GM21723 (cell line): ENCODE measurements at regions not wholly inside any gene's neighbourhood (a gene's known extent, or its start where the extent isn't known, plus 50 kb on each side); places are given as distances from the start of the nearest gene placed in this dataset.

Experiments
- ATAC-seq: cut with Tn5 transposase; IDR thresholded peaks from one replicate; pipeline ENCODE4 v1.9.1; 2021; ENCODE audit warnings: mild to moderate bottlenecking, moderate library complexity; ENCODE audit not compliant: unreplicated experiment

GRCh38 chr18:10032331-10033015 is 118.7 kb downstream of the VAPA start:
- no peak for ATAC-seq

GRCh38 chr18:10033016-10033399 is 119.2 kb downstream of the VAPA start:
- ATAC-seq = no peak

- ATAC-seq = no peak
These were observed 121.6 kb downstream of the VAPA start for GRCh38 chr18:10035281-10035991.

- no peak for ATAC-seq
These were observed 122.7 kb downstream of the VAPA start for GRCh38 chr18:10036479-10036878.

GRCh38 chr18:10037181-10037580 is 123.4 kb downstream of the VAPA start:
- no peak for ATAC-seq

GRCh38 chr18:10038268-10038667 is 124.5 kb downstream of the VAPA start:
- ATAC-seq = no peak

GRCh38 chr18:10040287-10041011 is 126.6 kb downstream of the VAPA start:
- ATAC-seq = no peak

GRCh38 chr18:10041180-10041579 is 127.4 kb downstream of the VAPA start:
- ATAC-seq = no peak

- no peak for ATAC-seq
These were observed 128.7 kb downstream of the VAPA start for GRCh38 chr18:10042492-10042891.

GRCh38 chr18:10044054-10044453 is 130.2 kb downstream of the VAPA start:
- ATAC-seq = no peak

- no peak for ATAC-seq
These were observed 131.6 kb downstream of the VAPA start for GRCh38 chr18:10045296-10045891.

- ATAC-seq = no peak
These were observed 132.5 kb downstream of the VAPA start for GRCh38 chr18:10046178-10046807.

- ATAC-seq = no peak
These were observed 133.4 kb downstream of the VAPA start for GRCh38 chr18:10047237-10047636.

- ATAC-seq = no peak
These were observed 135.9 kb downstream of the VAPA start for GRCh38 chr18:10049747-10050146.

GRCh38 chr18:10050956-10051355 is 137.1 kb downstream of the VAPA start:
- no peak for ATAC-seq

GRCh38 chr18:10051877-10052631 is 138.2 kb downstream of the VAPA start:
- ATAC-seq = no peak

- ATAC-seq = no peak
These were observed 139.1 kb downstream of the VAPA start for GRCh38 chr18:10052871-10053270.

- ATAC-seq = no peak
These were observed 140.0 kb downstream of the VAPA start for GRCh38 chr18:10053861-10054260.

GRCh38 chr18:10054366-10054765 is 140.6 kb downstream of the VAPA start:
- no peak for ATAC-seq

GRCh38 chr18:10055125-10055750 is 141.4 kb downstream of the VAPA start:
- no peak for ATAC-seq
